ENCODE measurements at regions not wholly inside any gene's neighbourhood (a gene's known extent, or its start where the extent isn't known, plus 50 kb on each side); places are given as distances from the start of the nearest gene placed in this dataset.

GRCh38 chr20:19861147-19861759 is 103.2 kb downstream of the RIN2 start:
- Mint-ChIP-seq H3K4me3 (no peak overlapping the region), H3K9me3 (peaks cover 5% of the 10 kb centered on the region; the same call in 2 of the 3 replicates), H3K4me1 (no peaks in the 10 kb centered on the region), H3K36me3 (ENCODE audit: low read depth) (0 out of 3 replicates have a peak, but pooled peaks cover 4% of the 10 kb centered on the region), H3K27ac (no peak overlapping the region), H3K27me3 (ENCODE audit: insufficient read depth, low read depth, poor library complexity) (peaks cover 2% of the 10 kb centered on the region)
- no peak for ATAC-seq
- no peak overlapping the region for H3K4me2 ChIP-seq
- H4K20me1 ChIP-seq (replicated peaks; ENCODE audit: insufficient read depth): no peaks in the 10 kb centered on the region
- no peak overlapping the region for H2AFZ ChIP-seq
- no peak overlapping the region for H3K27ac ChIP-seq (ENCODE audit: low read depth)
- H3K79me2 ChIP-seq (replicated peaks; ENCODE audit: insufficient read depth): no peaks in the 10 kb centered on the region
- TF ChIP-seq ZNF114 (CRISPR knock-in tag; IDR thresholded peaks at IDR 0.05) (no peak), JUNB (IDR thresholded peaks at IDR 0.05; ENCODE audit: unreplicated experiment) (no peak), CTCF (conservative IDR thresholded peaks at IDR 0.05; ENCODE audit: low read depth in 2 of 2) (no peak), ETS1 (IDR thresholded peaks at IDR 0.05) (no peak), REST (IDR thresholded peaks at IDR 0.05; ENCODE audit: unreplicated experiment) (no peak), EZH2phosphoT487 (IDR thresholded peaks at IDR 0.05; ENCODE audit: unreplicated experiment) (no peak), ZNF331 (CRISPR knock-in tag; IDR thresholded peaks at IDR 0.05; ENCODE audit: low read depth) (no peak), ZNF462 (CRISPR knock-in tag; IDR thresholded peaks at IDR 0.05) (no peak), POLR2AphosphoS5 (IDR thresholded peaks at IDR 0.05; ENCODE audit: low read depth) (no peak), NANOG (IDR thresholded peaks at IDR 0.05; ENCODE audit: borderline replicate concordance) (no peak)
- H3F3A ChIP-seq (replicated peaks; ENCODE audit: low read depth): no peaks in the 10 kb centered on the region
- no peaks in the 10 kb centered on the region for H3K9me2 ChIP-seq (ENCODE audit: insufficient read depth)
- H3K36me3 ChIP-seq (ENCODE audit: insufficient read depth): no peaks in the 10 kb centered on the region
- DNase-seq (ENCODE audit: low spot score): no peak
- no peaks in the 10 kb centered on the region for H3K4me1 ChIP-seq (ENCODE audit: insufficient read depth)
- no peak overlapping the region for H3K4me3 ChIP-seq
- no peaks in the 10 kb centered on the region for H3K27me3 ChIP-seq (ENCODE audit: insufficient read depth)

Data from GM23338 (cell line).